HG02571 (cell line): ENCODE measurements at regions not wholly inside any gene's neighbourhood (a gene's known extent, or its start where the extent isn't known, plus 50 kb on each side); places are given as distances from the start of the nearest gene placed in this dataset.
A peak's percentile ranks its signal among the peaks of the same experiment; 100 is the strongest.

Source experiments
- ATAC-seq: cut with Tn5 transposase; IDR thresholded peaks from one replicate; pipeline ENCODE4 v1.9.1; 2021; ENCODE audit warnings: mild to moderate bottlenecking, moderate library complexity; ENCODE audit not compliant: unreplicated experiment

- no peak for ATAC-seq
Measured at GRCh38 chr13:71090990-71091389, 776.0 kb downstream of the DACH1 start.

DNA sequence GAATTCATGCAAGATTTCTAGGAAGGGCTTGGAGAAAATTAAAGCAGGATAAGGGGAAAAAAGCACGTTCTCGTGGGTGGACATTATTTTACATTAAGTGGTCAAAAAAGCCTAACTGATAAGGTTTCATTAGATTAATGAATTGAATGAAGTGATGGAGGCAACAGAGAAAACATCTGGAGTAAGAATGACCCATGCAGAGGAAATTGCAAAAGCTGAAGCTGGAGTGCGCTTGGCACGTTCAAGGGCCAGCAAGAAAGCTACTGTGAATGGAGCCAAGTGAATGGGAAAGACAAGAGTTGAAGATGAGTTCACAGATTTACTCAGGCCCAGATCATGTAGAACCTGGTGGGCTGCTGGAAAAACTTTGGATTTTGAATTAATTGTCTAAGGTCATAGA lies 777.9 kb downstream of the DACH1 start:
- ATAC-seq = no peak

GRCh38 chr13:71087432-71087831 lies 779.6 kb downstream of the DACH1 start:
- ATAC-seq = no peak

- no peak for ATAC-seq
Measured at GRCh38 chr13:71087006-71087405, 780.0 kb downstream of the DACH1 start.

DNA sequence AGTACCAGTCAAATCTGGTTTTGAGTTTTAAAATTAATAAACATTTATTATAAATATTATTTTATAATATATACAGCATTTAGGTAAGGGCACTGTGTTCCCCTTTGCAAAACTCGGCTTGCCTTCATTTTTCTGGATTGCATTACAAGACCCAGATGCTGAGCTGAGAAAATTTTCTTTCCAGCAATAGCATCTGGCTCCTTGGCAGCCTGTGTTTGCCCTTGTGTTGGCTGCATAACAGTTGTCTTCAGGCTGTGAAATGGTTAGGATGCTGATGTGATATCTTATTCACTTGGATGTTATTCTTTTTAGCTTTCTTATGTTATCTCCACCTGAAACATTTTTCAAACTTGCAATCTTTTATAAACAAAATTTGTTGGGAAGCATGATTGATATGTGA lies 784.4 kb downstream of the DACH1 start:
- ATAC-seq = no peak

DNA sequence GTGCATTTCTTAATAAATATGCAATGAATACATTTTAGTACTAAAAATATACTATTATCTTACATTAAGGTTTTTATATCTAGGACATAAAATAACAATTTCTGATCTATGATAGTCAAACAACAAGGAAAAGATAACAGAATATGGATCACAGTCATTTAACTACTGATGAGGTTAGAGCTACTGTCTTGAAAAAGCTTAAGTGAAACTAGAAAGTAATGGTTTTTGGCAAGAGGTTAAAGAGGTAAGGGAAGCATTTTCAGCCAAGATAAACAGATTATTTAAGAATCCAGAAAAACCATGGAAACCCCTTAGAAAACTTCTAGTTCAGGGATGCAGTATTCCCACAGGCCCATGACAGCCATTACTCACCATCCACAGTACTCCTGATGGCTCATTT lies 787.4 kb downstream of the DACH1 start:
- ATAC-seq = no peak

GRCh38 chr13:71068041-71068440 lies 799.0 kb downstream of the DACH1 start:
- no peak for ATAC-seq

DNA sequence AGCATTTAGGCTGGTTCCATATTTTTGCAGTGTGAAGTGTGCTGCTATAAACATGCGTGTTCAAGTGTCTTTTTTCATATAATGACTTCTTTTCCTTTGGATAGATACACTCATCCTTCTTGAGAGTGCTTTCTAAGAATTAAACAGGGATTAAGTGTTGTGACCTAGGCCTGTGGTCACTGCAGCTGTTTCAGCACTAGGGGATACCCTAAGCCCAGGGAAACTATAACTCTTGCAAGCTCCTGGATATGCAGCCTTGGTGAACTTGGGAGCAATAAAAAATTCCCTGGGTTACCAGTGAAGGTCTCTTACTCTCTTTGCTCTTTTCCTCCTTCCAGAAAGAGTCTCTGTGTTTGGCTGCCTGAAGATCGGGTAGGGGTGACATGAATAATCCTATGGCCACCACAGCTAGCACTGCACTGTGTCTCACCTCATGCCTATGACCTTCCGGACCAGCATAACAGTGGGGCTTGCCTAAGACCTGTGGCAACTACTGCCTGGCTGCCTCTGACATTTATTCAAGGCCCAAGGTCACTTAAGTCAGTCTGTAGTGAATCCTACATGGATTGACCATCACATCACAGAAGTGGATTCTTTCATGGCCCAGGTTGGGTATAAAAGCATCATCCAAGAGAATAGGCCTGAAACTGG lies 799.7 kb downstream of the DACH1 start:
- ATAC-seq = no peak

GRCh38 chr13:71056581-71056980 lies 810.4 kb downstream of the DACH1 start:
- ATAC-seq = no peak

GRCh38 chr13:71055644-71056043 lies 811.4 kb downstream of the DACH1 start:
- ATAC-seq = no peak

DNA sequence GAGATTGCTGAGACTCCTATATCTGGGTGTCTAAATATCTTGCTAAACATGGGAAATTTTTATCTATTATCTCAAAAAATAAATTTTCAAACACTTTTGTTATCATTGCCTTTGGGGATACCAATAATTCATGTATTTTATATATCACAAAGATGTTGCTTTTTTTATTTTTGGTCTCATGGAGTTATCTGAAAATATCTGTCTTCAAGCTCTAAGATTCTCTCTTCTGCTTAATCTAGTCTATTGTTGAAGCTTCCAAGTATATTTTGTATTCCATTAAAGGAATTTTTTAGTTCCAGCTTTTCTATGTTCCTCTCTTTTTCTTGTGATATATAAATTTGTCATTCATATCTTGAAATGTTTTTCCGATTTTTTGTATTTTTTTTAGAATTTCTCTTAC lies 812.0 kb downstream of the DACH1 start:
- ATAC-seq = no peak

DNA sequence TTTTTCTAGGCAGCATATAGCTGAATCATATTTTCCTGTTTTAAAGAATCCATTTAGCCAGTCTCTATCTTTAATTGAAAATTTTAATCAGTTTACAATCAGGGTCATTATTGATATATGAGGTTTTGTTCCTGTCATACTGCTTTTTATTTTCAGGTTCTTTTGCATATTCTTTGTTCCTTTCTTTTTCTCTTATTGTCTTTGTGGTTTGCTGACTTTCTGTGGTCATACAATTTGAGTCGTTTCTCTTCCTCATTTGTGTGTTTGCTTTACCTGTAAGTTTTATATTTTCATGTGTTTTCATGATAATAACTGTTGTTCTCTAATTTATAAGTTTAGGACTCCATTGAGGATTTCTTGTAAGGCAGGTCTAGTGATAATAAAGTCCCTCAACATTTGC lies 812.6 kb downstream of the DACH1 start:
- ATAC-seq = peak; percentile 59

GRCh38 chr13:71051573-71051972 lies 815.4 kb downstream of the DACH1 start:
- no peak for ATAC-seq

GRCh38 chr13:71046360-71047079 lies 820.5 kb downstream of the DACH1 start:
- ATAC-seq = no peak

DNA sequence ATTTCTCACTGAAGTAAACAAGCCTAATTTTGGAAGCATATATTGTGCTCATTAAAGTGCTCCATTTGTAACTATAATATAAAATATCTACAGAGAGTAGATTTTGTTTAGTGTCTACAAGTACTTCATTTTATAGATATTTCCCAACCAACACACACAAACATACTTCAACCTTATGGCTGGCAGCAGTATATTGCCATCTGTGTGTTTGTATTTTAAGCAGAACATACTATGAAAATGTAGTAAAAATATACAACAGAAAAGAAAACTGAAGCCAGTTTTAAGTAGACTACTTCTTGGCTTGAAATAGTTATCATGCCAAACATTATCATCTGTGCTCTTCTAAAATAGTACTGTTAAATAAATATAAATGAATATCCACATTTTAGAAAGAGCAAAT lies 821.9 kb downstream of the DACH1 start:
- ATAC-seq = no peak

DNA sequence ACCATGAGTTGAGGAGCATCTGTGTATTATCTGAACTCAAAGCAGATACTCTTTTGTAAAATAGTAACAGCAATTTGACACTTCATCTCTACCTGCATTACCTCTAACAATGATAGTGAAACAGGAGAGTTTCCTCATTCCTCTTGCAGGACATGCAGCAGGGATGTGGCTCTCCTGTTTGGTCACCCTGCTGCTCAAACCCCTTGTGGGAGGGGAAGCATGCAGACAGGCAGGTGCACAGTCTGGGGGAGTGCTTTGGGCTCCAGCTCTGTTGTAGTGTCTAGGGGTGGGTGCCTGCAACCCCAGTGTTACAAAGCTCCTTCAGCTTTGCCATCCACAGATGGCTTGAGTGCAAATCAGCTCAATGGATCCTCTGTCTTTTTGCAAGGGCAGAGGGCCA lies 827.6 kb downstream of the DACH1 start:
- no peak for ATAC-seq

DNA sequence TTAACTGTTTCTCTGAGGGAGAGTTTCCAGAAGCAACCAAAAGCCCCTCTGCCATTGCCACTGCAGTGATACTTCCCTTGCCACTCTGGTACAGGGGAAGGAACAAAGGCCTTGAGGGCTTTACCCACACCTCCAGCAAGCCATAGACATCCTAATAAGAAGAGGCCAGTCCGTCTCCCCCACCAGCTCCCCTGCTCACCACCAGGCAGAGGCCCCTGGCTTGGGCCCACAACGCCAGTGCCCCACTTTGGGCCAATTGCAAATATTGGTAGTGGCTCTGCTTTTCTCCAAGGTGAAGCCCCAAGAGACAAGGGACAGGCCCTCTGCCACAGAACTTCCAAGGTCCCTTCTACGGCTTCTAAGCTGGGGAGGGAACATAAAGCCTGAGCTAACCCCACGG lies 833.0 kb downstream of the DACH1 start:
- ATAC-seq = no peak

GRCh38 chr13:71033026-71033425 lies 834.0 kb downstream of the DACH1 start:
- ATAC-seq = no peak

DNA sequence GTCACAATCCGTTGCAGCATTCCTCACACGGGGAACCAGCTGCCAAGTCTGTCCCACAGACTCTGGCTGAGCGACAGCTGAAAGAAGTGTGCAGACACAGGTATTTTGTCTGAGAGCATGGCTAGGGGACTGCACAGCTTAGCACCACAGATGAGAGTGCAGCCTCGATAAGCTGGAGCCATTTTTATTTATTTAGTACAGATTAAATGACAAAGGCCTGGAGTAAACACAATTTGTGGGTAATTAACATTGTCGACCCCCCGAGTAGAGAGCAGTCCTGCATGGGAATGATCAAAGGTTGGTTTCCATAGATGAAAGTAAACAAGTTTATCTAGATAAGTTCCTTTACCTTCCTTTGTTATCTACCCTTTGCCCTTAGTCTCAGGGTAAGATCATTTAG lies 836.2 kb downstream of the DACH1 start:
- no peak for ATAC-seq

DNA sequence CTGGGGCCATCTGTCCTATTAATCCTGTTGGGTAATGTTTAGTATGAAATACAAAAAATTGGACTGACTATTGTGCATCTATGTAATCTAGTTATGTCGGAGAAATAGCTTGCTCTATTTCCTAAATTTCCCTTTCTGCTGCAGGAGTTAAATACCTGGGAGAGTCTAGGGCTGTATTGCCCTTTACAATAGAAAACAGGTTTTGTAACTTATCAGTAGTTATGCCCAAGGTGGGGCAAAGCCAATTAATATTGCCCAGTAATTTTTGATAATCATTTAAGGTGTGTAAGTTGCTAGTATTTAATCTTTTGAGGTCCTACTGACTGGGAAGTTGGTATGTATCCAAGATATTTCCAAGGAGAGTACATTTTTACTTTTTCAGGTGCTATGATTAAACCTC lies 838.1 kb downstream of the DACH1 start:
- ATAC-seq = no peak

DNA sequence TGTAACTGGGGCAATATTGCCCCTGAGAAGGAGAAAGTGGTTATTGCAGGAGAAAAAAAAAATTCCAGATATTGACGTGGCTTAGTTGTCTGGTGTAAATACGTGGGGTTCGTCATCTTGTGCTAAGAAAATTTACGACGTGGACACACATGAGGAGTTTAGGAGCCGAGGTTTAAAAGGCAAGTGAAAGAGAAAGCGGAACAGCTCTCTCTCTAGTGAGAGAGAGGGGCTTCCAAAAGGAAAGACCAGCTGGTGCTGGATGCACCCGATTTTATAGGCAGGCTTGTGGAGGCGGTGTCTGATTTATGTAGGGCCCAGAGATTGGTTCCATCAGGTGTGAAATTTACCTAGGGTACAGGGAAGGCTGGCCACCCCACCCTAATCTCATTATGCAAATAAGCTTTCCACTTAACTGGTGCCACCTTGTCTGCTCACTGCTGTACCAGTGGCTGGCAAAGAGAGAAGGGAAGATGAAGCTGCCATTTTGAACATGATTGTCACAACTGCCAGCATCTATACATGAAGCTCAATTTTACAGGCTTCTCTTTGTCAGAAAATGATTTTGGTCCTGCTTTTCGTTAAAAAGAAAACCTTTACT lies 845.1 kb downstream of the DACH1 start:
- no peak for ATAC-seq

- no peak for ATAC-seq
Measured at GRCh38 chr13:71018995-71019394, 848.0 kb downstream of the DACH1 start.
